RWPE1 (cell line): ENCODE measurements at regions not wholly inside any gene's neighbourhood (a gene's known extent, or its start where the extent isn't known, plus 50 kb on each side); places are given as distances from the start of the nearest gene placed in this dataset.

Source experiments
- CTCF ChIA-PET: fragments of 350-600 bp; sonication (Branson Sonifier 250); formaldehyde crosslinking; extraction: SDS; loops from one replicate; lab custom pipeline; 2021; lab: Yijun Ruan, JAX
- POLR2A ChIA-PET: fragments of 400-600 bp; formaldehyde crosslinking; extraction: SDS; loops from one replicate; lab custom pipeline; 2020; ENCODE audit warnings: antibody characterized with exemption; ENCODE audit not compliant: low non-redundant PET; lab: Yijun Ruan, JAX
- DNase-seq: peaks from one replicate; pipeline ENCODE4 v3.0.0; 2012; ENCODE audit warnings: low spot score
- H3K27ac ChIP-seq: fragments of 450-650 bp; 2 replicates; pipeline ENCODE4 v1.5.1; 2017
- TF ChIP-seq, protein P1 (sequence below): fragments of 450-650 bp; conservative IDR thresholded peaks from 2 replicates; pipeline ENCODE4 v1.5.1; 2017; ENCODE audit warnings: low read depth, mild to moderate bottlenecking

GRCh38 chr3:110646496-110646895 lies 425.1 kb upstream of the NECTIN3 start:
- TF ChIP-seq, protein P1, sequence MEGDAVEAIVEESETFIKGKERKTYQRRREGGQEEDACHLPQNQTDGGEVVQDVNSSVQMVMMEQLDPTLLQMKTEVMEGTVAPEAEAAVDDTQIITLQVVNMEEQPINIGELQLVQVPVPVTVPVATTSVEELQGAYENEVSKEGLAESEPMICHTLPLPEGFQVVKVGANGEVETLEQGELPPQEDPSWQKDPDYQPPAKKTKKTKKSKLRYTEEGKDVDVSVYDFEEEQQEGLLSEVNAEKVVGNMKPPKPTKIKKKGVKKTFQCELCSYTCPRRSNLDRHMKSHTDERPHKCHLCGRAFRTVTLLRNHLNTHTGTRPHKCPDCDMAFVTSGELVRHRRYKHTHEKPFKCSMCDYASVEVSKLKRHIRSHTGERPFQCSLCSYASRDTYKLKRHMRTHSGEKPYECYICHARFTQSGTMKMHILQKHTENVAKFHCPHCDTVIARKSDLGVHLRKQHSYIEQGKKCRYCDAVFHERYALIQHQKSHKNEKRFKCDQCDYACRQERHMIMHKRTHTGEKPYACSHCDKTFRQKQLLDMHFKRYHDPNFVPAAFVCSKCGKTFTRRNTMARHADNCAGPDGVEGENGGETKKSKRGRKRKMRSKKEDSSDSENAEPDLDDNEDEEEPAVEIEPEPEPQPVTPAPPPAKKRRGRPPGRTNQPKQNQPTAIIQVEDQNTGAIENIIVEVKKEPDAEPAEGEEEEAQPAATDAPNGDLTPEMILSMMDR: no peak
- ChIA-PET CTCF (no interaction called here), POLR2A (no interaction called here)
- no peak for DNase-seq
- no peak overlapping the region for H3K27ac ChIP-seq

DNA sequence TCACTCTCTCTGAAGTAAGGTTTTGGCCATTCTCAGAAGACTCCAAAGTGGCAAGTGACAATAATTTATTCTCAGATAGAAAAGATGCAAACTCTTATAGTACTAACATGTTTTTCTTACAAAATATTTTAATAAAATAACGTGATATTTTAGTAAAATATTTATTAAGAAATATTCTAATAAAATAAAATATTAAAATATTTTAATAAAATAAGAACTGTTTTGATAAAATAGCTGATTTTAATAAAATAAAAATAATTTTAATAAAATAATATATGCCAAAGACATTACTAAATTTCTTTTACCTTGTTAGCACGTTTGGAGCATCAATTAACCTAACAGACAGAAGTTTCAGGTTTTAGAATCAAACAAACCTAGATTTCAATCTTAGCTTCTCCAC lies 424.0 kb upstream of the NECTIN3 start:
- H3K27ac ChIP-seq: no peak overlapping the region
- ChIA-PET CTCF (interaction anchor here (0.5 kb wide), 1 partner anchor 359 kb away, joined by 3 read pairs; no protein-coding TSS in a partner anchor), POLR2A (no interaction called here)
- TF ChIP-seq, protein P1: no peak
- DNase-seq: no peak

DNA sequence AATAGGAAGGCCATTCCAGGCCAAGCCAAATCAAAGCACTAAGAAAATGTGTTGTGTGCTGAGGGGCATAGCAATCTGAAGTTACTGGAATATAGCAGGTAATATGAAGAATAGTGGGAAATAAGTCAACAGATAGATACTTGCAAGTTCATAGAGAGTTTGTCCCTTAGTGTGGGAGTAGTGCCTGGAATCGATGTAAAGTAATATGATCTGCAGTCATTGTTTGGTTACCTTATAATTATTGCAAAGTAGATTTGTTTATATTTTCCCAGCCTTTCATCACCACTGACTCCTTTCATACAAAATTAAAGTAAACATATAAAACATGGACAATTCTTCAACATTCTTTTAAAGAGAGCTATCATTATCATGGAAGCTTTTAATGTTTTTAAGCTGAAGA lies 420.9 kb upstream of the NECTIN3 start:
- TF ChIP-seq, protein P1: no peak
- DNase-seq: no peak
- ChIA-PET POLR2A (no interaction called here), CTCF (no interaction called here)
- no peak overlapping the region for H3K27ac ChIP-seq

DNA sequence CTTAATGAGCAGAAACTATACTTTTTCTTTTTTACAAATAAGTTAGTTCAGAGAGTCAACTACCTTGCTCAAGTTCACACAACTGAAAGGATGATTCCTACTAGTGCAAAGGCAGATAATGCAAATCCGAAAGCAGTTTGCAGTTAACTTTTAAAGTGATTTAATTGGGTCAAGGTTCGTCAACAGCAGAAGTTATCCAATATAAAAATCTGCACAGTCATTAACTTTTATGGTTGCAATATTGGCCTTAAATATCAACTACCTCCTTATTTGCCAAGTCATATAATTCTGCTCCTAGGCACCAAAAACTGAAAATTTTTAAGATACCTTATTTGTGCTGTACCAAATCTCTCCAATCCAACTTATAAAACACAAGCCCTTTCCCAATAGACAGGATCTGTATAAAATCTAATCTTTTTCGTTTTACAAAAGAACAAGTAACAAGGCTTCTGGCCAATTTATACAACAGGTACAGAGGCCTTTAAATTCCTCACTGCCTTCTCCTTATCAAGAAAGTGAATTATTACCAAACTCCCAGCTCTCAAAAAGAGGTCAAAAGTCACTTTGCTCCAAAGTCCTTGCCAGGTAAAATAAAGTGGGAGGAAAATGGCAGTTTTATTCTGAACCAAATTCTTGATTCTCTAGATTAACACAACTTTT lies 416.6 kb upstream of the NECTIN3 start:
- no peak for DNase-seq
- no peak overlapping the region for H3K27ac ChIP-seq
- POLR2A ChIA-PET: no interaction called here
- TF ChIP-seq, protein P1: no peak
- CTCF ChIA-PET: interaction anchor here (0.6 kb wide), 1 partner anchor 624 kb away, joined by 3 read pairs; no protein-coding TSS in a partner anchor

DNA sequence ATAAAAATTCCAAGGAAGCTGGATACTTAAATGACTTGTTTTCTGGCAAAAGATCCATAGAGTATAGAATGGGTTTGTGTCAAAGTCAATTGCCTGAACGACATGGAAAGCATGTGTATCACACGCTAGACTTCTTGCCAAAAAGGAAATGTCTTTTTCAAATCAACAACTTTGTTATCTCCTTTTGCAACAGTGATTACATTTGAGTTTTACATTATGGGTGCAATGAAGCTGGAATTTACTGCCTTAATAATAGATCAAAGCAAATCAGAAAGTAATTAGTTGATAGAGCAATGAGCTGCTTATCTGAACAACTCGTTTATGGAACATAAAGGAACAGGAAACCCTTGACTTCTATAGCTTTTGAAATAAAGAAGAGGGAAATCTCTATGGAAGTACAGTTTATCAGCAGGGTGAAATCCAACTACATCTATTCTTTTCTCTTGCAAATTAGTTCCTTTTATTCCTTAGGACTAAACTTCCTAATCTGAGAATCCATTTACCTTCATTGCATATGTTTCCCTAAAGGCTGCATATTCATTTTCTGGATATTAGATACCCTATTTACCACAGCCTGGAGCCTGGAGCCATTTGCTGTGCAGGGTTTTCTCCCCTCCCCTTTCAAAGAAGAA lies 415.1 kb upstream of the NECTIN3 start:
- ChIA-PET CTCF (no interaction called here), POLR2A (no interaction called here)
- no peak for DNase-seq
- TF ChIP-seq, protein P1: no peak
- no peak overlapping the region for H3K27ac ChIP-seq

- POLR2A ChIA-PET: no interaction called here
- TF ChIP-seq, protein P1: no peak
- no peak for DNase-seq
- no peak overlapping the region for H3K27ac ChIP-seq
- CTCF ChIA-PET: no interaction called here
Observed at GRCh38 chr3:110664148-110664547, 407.5 kb upstream of the NECTIN3 start.
